GDM1 (cell line): ENCODE measurements at regions not wholly inside any gene's neighbourhood (a gene's known extent, or its start where the extent isn't known, plus 50 kb on each side); places are given as distances from the start of the nearest gene placed in this dataset.
"Not testable (repeated sequence)": the region's sequence is repeated elsewhere in the genome, so short reads cannot be mapped to it uniquely, and the experiment has no call there.

Experiments used
- DNase-seq: peaks from one replicate; lab custom pipeline; 2025; lab: John Stamatoyannopoulos, UW

DNA sequence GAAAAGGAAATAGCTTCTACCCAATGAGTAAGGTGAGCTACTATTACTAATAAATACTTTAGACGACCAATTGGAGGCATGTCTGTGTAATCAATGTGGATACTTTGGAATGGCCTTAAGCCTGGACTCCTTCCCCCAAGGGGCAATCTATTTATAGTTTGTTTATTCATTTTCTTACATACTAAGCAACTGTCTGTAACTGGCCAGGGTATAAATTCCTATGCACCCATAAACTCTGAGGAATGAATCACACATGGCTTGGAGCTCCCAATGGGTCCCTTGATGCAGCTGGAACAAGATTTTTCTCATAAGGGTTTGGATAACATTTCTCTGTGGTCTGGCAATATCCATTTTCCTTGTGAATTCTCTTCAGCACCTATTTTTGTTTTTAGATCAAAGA lies 506.8 kb downstream of the EDEM1 start:
- DNase-seq, result no peak

DNA sequence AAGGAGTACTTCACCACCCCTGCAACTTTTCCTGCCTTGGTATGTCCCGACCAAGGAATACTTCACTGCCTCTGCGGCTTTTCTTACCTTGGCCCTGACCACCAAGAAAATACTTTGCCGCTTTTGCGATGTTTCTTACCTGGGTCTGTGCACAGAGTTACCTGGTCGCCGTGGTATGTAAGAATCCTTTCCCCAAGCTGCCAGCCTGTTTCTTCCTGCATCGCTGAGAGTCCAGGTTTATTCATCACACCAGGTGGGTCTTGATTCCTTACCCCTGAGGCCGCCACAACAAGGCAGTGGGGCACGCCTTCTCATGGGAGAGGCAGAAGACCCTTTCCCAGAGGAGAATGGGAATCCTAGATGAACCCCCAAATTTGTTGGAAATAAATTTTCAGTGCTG lies 511.3 kb downstream of the EDEM1 start:
- no peak for DNase-seq

- no peak for DNase-seq
These were observed 511.8 kb downstream of the EDEM1 start for GRCh38 chr3:5699313-5699712.

- no peak for DNase-seq
These were observed 512.3 kb downstream of the EDEM1 start for GRCh38 chr3:5699811-5700210.

GRCh38 chr3:5701005-5701404 lies 513.5 kb downstream of the EDEM1 start:
- DNase-seq, result not testable (repeated sequence)

- DNase-seq, result no peak
These were observed 520.3 kb downstream of the EDEM1 start for GRCh38 chr3:5707794-5708193.

DNA sequence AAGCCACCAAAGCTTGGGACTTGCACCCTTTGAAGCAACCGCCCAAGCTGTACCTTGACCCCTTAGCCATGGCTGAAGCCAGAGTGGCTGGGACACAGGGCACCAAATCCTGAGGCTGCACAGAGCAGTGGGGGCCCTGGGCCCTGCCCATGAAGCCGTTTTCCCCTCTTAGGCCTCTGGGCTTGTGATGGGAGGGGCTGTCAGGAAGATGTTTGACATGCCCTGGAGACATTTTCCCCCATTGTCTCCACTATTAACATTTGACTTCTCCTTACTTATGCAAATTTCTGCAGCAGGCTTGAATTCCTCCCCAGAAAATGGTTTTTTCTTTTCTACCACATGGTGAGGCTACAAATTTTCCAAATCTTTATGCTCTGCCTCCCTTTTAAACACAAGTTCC lies 522.2 kb downstream of the EDEM1 start:
- no peak for DNase-seq

DNA sequence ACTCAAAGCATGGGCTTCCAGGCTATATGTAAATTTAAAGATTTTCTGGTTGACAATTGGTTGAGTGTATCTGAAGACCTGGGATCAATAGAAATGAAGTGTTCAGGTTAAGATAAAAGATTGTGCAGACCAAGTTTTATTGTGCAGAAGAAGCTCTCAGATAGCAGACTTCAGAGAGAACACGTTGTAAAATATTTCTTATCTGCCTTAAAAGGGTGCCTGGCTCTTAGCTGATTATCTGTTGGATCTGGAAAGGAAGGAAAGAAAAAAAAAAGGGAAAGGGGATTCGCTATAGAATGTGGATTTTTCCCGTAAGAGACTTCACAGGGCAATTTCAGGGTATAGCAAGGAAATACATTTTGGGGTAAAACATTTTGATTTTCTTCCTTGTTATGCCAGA lies 523.2 kb downstream of the EDEM1 start:
- no peak for DNase-seq

GRCh38 chr3:5717254-5717653 lies 529.7 kb downstream of the EDEM1 start:
- no peak for DNase-seq

GRCh38 chr3:5719668-5720067 lies 532.2 kb downstream of the EDEM1 start:
- DNase-seq, result not testable (repeated sequence)

DNA sequence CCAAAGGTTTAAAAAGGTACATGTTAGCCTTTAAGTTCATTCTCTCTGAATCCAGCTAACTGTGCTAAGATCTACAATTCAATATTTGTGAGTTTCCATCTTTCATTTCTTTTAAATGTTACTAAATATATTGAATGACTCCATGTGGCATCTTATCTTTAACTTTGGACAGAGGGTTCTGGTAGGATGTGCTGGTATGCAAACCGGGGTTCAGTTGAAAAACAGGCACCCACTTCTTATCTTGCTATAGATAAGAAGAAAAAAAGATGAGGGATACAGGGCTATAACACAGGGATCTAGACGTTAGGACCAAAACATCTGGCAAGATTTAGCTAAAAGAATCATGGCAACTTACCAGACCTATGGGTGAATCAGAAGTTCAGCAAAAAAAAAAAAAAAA lies 538.3 kb downstream of the EDEM1 start:
- no peak for DNase-seq

DNA sequence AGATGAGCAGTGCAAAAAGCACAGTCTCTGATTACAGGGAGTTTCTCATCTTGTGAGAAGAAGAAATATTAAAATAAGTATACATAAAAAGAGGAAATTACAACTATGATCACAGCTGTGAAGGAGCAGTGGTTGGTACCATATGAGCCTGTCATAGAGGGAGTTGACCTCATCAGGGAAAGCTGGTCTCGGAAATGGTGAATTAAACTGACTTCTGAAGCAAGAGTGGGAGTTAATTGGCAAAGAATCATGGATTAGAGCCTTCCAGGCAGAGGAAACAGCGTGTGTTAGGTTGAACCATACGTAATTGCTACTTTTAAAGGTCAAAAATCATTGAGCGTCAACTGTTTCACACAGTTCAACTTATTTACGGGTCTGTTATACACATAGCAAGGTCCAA lies 539.1 kb downstream of the EDEM1 start:
- DNase-seq, result no peak

DNA sequence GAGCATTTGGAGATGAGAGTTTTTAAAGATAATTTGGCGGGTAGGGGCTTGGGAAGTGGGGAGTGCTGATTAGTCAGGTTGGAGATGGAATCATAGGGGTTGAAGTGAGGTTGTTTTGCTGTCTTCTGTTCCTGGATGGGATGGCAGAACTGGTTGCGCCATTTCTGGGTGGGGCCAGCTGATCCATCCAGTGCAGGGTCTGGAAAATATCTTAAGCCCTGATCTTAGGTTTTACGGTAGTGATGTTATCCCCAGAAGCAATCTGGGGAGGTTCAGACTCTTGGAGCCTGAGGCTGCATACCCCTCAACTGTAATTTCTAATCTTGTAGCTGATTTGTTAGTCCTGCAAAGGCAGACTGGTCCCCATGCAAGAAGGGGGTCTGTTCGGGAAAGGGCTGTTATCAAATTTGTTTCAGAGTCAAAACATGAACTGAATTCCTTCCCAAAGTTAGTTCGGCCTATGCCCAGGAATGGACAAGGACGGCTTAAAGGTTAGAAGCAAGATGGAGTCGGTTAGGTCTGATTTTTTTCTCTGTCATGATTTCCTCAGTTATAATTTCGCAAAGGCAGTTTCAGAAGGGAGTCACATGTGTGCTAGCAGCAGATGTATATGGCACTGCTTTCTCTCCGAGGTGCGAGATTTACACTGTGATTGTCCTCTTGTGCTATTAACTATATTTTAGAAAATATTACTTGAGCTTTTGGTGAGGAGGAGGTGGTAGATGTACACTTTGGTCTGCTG lies 540.4 kb downstream of the EDEM1 start:
- DNase-seq, result no peak

- DNase-seq, result no peak
These were observed 542.3 kb downstream of the EDEM1 start for GRCh38 chr3:5729852-5730251.

DNA sequence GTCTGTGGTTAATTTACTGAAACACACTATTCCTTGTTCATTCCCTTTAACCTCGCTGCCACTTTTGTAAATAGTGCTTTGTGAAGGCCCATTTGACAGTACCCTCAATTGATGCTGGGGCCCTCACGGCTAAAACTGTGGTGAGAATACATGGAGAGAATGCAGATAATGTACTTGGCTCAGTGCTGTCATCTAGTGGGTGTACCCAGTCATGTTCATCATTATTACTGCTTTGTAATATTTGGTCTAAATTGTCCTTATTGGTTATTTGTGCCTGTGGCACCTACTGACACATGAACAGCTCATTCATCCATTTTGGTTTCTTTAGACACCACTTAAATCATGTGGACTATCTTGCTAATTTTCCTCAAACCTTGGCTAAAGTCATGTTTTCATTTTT lies 543.6 kb downstream of the EDEM1 start:
- DNase-seq, result peak; percentile 14

- no peak for DNase-seq
These were observed 544.6 kb downstream of the EDEM1 start for GRCh38 chr3:5732081-5732480.

GRCh38 chr3:5733995-5734394 lies 546.5 kb downstream of the EDEM1 start:
- no peak for DNase-seq

DNA sequence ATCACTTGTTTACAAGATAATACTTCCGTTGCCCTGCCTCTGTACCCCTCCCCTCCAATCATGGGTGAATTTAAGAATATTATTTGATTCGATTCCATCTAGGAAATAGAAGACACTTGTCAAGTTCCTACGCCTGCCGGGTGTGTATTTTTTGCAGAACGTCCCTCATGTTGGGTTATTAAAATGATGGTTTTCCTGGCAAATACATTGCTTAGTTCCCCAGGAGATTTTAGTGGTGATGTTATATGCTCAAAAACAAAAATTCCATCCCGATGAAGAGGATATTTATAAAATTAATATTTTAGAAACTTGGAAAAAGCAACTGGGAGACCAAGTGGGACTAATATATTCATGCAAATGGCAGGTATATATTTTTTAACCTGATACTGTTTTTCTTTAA lies 548.4 kb downstream of the EDEM1 start:
- no peak for DNase-seq

DNA sequence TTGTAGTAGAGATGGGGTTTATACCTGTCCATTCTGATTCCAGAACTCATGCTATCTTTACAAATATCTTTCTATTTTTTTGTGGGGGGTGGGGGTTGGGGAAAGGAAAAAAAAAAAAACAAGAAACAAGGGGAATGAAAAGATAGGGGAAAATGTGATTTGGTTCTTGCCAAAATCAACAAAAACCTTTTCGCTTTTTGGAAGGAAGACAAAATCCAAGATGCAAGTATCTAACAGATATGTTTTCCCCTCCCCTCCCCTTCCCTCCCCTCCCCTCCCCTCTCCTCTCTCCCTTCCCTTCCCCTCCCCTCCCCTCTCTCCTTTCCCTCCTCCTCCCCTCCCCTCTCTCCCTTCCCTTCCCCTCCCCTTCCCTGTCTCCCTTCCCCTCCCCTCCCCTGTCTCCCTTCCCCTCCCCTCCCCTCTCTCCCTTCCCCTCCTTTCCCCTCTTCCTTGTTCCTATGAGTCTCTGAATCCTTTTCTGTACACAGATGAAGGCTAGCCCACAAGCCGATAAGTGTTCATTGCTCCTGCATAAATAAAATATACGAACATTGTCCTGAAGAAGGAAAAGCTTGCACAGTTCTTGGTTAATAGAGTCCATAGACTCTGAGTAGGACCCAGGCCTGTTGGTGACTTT lies 551.9 kb downstream of the EDEM1 start:
- DNase-seq, result no peak

- no peak for DNase-seq
These were observed 552.4 kb downstream of the EDEM1 start for GRCh38 chr3:5739949-5740348.

DNA sequence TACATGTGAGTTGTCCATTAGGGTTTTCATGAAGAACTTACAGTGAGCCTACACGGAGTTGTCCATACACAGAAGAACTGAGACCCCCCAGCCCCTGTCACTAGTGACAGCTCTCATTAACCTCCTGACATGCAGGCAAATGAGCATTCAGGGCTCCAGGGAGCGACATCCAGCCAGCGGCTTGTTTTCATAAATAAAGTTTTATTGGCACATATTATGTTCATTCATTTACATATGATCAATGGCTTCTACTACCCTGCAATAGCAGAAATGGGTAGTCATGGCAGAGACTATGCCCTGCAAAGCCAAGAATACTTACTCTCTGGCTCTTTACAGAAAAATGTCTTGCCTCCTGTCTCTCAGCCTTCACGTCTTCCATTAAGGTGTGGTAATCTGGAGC lies 553.5 kb downstream of the EDEM1 start:
- DNase-seq, result no peak

- DNase-seq, result no peak
These were observed 562.6 kb downstream of the EDEM1 start for GRCh38 chr3:5750091-5750490.

- DNase-seq, result no peak
These were observed 563.5 kb downstream of the EDEM1 start for GRCh38 chr3:5750874-5751640.
